ENCODE measurements at regions not wholly inside any gene's neighbourhood (a gene's known extent, or its start where the extent isn't known, plus 50 kb on each side); places are given as distances from the start of the nearest gene placed in this dataset.

DNA sequence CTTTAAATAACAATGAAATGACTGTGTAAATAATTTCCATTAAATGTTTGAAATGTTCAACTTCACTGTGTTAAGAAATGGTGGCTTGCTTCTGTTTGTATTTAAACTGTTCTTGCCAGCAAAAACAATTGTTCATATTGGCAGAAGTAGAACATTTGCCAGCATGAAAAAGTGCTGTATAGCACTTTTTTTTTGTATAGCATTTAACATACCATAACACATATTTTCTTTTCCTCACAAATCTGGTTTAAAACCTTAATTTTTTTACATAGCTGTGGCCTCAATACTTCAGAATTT, 94.1 kb downstream of the COX18 start:
- Histone ChIP-seq H3K4me3 (ENCODE audit: insufficient read depth, low read depth, low read length) (no peak overlapping the region), H3K23ac (ENCODE audit: low read depth, low read length) (no peak overlapping the region), H4K8ac (ENCODE audit: low read depth in 2 of 2, low read length in 2 of 2) (no peak overlapping the region), H2AFZ (replicated peaks; ENCODE audit: low read length, poor library complexity) (no peak overlapping the region), H4K5ac (ENCODE audit: low read depth, low read length) (no peak overlapping the region), H3K9ac (ENCODE audit: low read depth, low read length) (no peak overlapping the region), H2BK15ac (ENCODE audit: low read depth, low read length) (no peak overlapping the region), H4K91ac (ENCODE audit: insufficient read depth, low read depth, low read length) (no peak overlapping the region), H3K9me3 (ENCODE audit: control insufficient read depth, insufficient read depth, low read length) (peaks cover 2% of the 10 kb centered on the region; the same call in 1 of the 2 replicates), H3K4me1 (ENCODE audit: control insufficient read depth, insufficient read depth, low read length) (peaks cover 2% of the 10 kb centered on the region; the same call in 1 of the 2 replicates), H2AK5ac (ENCODE audit: low read depth, low read length) (no peak overlapping the region), H3K79me1 (ENCODE audit: low read depth in 1 of 2, low read length in 2 of 2) (no peaks in the 10 kb centered on the region), H2BK120ac (ENCODE audit: low read depth, low read length) (no peak overlapping the region), H3K27ac (ENCODE audit: insufficient read depth, low read length) (no peak overlapping the region), H3K14ac (replicated peaks; ENCODE audit: low read depth, low read length) (no peak overlapping the region), H2BK20ac (ENCODE audit: low read depth, low read length) (no peak overlapping the region), H3K4me2 (ENCODE audit: low read depth, low read length) (0 out of 2 replicates have a peak overlapping the region, but pooled peaks have one; percentile 24), H3K36me3 (ENCODE audit: control insufficient read depth, insufficient read depth, low read length) (no peaks in the 10 kb centered on the region), H2BK5ac (ENCODE audit: low read depth, low read length, poor library complexity, severe bottlenecking) (peak overlapping the region; percentile 70), H3K18ac (ENCODE audit: low read depth, low read length) (no peak overlapping the region), H3K9me1 (ENCODE audit: insufficient read depth, low read length) (peaks cover 3% of the 10 kb centered on the region), H4K20me1 (ENCODE audit: insufficient read depth, low read length) (no peaks in the 10 kb centered on the region), H3K4ac (ENCODE audit: low read depth, low read length) (no peak overlapping the region), H3K27me3 (ENCODE audit: control insufficient read depth, insufficient read depth, low read length) (no peaks in the 10 kb centered on the region), H3K56ac (ENCODE audit: extremely low read depth, insufficient read depth, low read length) (no peak overlapping the region), H2AK9ac (replicated peaks; ENCODE audit: low read depth, low read length, poor library complexity) (no peak overlapping the region)
- POLR2A ChIA-PET (ENCODE audit: unreplicated experiment) = no interaction called here
- CTCF ChIA-PET = no interaction called here
- TF ChIP-seq, protein P1, sequence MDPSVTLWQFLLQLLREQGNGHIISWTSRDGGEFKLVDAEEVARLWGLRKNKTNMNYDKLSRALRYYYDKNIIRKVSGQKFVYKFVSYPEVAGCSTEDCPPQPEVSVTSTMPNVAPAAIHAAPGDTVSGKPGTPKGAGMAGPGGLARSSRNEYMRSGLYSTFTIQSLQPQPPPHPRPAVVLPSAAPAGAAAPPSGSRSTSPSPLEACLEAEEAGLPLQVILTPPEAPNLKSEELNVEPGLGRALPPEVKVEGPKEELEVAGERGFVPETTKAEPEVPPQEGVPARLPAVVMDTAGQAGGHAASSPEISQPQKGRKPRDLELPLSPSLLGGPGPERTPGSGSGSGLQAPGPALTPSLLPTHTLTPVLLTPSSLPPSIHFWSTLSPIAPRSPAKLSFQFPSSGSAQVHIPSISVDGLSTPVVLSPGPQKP (IDR thresholded peaks at IDR 0.05; ENCODE audit: borderline replicate concordance, low read depth, low read length) = no peak
- peak; percentile 67 for TF ChIP-seq MAFK (IDR thresholded peaks at IDR 0.05; ENCODE audit: low read depth, low read length)
- intact Hi-C loops (cut with micrococcal nuclease) = no loop called here
- in situ Hi-C loops (cut with MboI; ENCODE audit: low sequenced_read_pairs) = no loop called here
- DNase-seq = peak; percentile 44
- no TSS peak for BruUV-seq (replicated peaks)
- ATAC-seq (ENCODE audit: low read depth) = peak; percentile 61
- dilution Hi-C loops (cut with HindIII; ENCODE audit: low sequenced_read_pairs, unreplicated experiment) = no loop called here

Measured in IMR-90 (cell line).